ENCODE measurements at regions not wholly inside any gene's neighbourhood (a gene's known extent, or its start where the extent isn't known, plus 50 kb on each side); places are given as distances from the start of the nearest gene placed in this dataset.

DNA sequence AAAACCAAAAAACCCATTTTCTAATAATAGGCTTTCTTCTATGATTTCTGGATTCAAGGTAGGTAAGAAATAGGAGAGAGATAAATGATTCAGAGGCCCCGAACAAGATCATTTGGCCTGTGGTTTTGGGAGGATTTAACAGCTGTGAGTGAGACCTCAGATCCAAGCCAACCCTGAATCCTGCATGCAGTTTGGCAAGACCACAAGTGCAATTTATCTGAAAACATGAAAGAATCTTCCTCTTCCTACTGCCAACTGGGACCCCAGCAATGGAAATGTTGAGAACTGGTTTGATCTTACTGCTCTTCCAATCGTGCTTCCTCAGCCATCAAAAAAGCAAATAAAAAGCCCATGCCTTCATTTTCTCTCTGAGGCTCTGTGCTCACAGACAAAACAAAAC is 519.7 kb upstream of the TBX3 start:
- peaks cover 9% of the 10 kb centered on the region for H3K27me3 Mint-ChIP-seq (ENCODE audit: low read depth, poor library complexity)
- peaks cover 77% of the 10 kb centered on the region for H3K4me1 Mint-ChIP-seq
- H3K36me3 Mint-ChIP-seq (ENCODE audit: low read depth), result no peaks in the 10 kb centered on the region
- no peak overlapping the region for H3K27ac Mint-ChIP-seq
- DNase-seq, result no peak
- TF ChIP-seq, protein P1, sequence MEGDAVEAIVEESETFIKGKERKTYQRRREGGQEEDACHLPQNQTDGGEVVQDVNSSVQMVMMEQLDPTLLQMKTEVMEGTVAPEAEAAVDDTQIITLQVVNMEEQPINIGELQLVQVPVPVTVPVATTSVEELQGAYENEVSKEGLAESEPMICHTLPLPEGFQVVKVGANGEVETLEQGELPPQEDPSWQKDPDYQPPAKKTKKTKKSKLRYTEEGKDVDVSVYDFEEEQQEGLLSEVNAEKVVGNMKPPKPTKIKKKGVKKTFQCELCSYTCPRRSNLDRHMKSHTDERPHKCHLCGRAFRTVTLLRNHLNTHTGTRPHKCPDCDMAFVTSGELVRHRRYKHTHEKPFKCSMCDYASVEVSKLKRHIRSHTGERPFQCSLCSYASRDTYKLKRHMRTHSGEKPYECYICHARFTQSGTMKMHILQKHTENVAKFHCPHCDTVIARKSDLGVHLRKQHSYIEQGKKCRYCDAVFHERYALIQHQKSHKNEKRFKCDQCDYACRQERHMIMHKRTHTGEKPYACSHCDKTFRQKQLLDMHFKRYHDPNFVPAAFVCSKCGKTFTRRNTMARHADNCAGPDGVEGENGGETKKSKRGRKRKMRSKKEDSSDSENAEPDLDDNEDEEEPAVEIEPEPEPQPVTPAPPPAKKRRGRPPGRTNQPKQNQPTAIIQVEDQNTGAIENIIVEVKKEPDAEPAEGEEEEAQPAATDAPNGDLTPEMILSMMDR (IDR thresholded peaks at IDR 0.05), result no peak
- H3K4me3 Mint-ChIP-seq, result no peak overlapping the region
- no peaks in the 10 kb centered on the region for H3K9me3 Mint-ChIP-seq

DNA sequence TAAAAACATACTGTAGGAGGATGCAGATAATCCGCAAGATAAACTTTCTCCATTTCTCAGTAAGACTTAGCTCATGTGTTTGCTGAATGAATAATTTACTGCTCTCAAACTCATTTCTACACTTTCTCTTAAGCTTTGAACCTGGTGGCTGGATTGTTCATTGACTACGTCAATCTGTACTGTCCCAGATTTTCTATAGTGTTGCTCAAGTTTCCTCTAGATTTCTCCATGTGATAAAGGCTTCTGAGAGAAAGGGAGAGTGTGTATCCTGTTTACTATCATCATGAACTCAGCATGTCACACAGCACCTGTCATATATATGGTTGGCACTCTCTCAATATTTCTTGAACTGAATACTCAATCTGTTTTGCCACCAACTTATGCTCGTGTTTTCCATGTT is 518.0 kb upstream of the TBX3 start:
- no peaks in the 10 kb centered on the region for H3K9me3 Mint-ChIP-seq

DNA sequence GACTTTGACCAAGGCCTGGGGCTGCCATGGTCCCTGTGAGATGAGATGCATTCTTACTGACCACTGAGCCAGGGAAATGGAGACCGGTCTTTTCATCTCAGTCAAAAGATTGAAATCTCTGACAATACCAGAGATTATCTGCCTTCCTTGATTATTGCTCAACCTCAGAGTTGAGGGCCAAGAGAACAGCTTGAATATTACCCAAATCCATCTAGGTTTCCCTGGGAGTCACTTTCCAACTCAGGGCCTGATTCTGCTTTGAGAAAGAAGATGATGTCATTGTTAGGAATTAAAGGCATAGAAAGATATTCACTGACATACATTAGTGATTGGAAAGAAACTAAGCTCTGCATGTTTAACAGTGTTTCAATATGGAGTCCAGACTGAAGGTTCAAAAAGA is 515.9 kb upstream of the TBX3 start:
- TF ChIP-seq, protein P1 (IDR thresholded peaks at IDR 0.05), result no peak
- DNase-seq, result no peak
- H3K27me3 Mint-ChIP-seq (ENCODE audit: low read depth, poor library complexity), result peaks cover 13% of the 10 kb centered on the region
- H3K9me3 Mint-ChIP-seq, result no peaks in the 10 kb centered on the region
- H3K27ac Mint-ChIP-seq, result no peak overlapping the region
- H3K4me3 Mint-ChIP-seq, result no peak overlapping the region
- peaks cover 52% of the 10 kb centered on the region for H3K4me1 Mint-ChIP-seq
- H3K36me3 Mint-ChIP-seq (ENCODE audit: low read depth), result no peaks in the 10 kb centered on the region

More for the DNA sequence above, 518.0 kb upstream of the TBX3 start:
- no peak for DNase-seq
- TF ChIP-seq, protein P1 (IDR thresholded peaks at IDR 0.05), result no peak
- peaks cover 13% of the 10 kb centered on the region for H3K27me3 Mint-ChIP-seq (ENCODE audit: low read depth, poor library complexity)
- H3K27ac Mint-ChIP-seq, result no peak overlapping the region
- peaks cover 64% of the 10 kb centered on the region for H3K4me1 Mint-ChIP-seq
- H3K4me3 Mint-ChIP-seq, result no peak overlapping the region
- no peaks in the 10 kb centered on the region for H3K36me3 Mint-ChIP-seq (ENCODE audit: low read depth)

DNA sequence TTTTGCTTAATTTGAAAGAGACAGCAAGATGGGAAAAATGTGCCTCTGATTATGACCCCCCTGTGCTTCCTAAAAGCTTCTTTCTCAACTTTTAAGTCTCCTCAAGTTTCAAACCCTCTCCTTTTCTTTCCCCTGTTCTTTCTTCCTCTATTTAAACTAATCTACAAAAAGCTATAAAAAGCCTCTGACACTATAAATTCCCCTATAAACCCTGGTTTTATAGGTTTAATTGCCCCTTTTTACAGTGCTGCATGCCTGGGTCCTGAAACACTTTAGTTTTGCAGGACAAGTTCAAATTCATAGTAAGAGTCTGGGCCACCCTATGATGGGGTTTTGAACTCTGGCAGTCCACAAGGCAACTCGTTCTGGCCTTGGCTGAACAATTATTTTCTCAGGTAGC is 510.9 kb upstream of the TBX3 start:
- Mint-ChIP-seq H3K9me3 (peaks cover 4% of the 10 kb centered on the region), H3K4me3 (no peak overlapping the region), H3K4me1 (peaks cover 34% of the 10 kb centered on the region), H3K27ac (no peak overlapping the region), H3K36me3 (ENCODE audit: low read depth) (peaks cover 4% of the 10 kb centered on the region), H3K27me3 (ENCODE audit: low read depth, poor library complexity) (peaks cover 7% of the 10 kb centered on the region)
- no peak for DNase-seq
- TF ChIP-seq, protein P1 (IDR thresholded peaks at IDR 0.05), result no peak

DNA sequence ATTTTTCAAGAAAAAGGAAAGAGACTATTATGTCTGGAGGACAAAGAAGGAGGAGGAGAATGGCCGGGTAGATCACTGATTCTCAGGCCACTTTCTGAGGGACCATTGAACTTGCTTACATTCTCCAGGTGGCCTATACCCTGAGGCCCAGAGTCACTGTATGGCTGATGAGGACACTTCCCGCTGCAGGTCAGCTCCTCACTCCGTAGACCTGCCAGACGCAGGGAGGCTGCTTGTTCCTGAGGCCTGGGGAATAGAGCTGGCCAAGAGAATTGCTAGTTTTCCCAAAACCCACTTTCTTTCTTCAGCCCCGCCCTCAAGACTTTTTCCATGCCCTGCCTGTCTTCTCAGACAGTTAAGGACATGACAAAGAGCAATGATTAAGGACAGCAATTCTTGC is 510.5 kb upstream of the TBX3 start:
- Mint-ChIP-seq H3K9me3 (peaks cover 4% of the 10 kb centered on the region), H3K4me1 (peaks cover 34% of the 10 kb centered on the region), H3K27me3 (ENCODE audit: low read depth, poor library complexity) (peaks cover 7% of the 10 kb centered on the region), H3K4me3 (no peak overlapping the region), H3K36me3 (ENCODE audit: low read depth) (peaks cover 4% of the 10 kb centered on the region), H3K27ac (no peak overlapping the region)
- TF ChIP-seq, protein P1 (IDR thresholded peaks at IDR 0.05), result no peak
- DNase-seq, result no peak

DNA sequence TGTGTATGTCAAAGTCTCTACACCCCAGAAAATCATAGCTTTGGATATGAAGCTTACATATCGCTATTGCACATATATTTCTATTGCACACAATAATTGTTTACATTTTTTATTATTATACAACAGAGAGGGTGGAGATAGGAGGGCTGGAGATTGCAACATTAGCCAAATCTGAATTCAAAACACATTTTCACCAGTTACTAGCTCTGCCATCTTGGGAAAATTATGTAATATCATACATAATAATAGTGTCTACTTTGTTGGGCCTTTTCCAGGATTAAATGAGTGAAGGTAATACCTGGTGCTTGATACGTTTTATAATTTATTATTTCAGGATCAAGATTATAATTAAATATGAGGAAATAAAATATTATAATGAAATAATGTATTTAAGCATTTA is 507.4 kb upstream of the TBX3 start:
- H3K4me3 Mint-ChIP-seq, result no peak overlapping the region
- H3K27me3 Mint-ChIP-seq (ENCODE audit: low read depth, poor library complexity), result no peaks in the 10 kb centered on the region
- peaks cover 4% of the 10 kb centered on the region for H3K36me3 Mint-ChIP-seq (ENCODE audit: low read depth)
- no peak for DNase-seq
- no peak overlapping the region for H3K27ac Mint-ChIP-seq
- TF ChIP-seq, protein P1 (IDR thresholded peaks at IDR 0.05), result no peak
- peaks cover 28% of the 10 kb centered on the region for H3K4me1 Mint-ChIP-seq
- peaks cover 13% of the 10 kb centered on the region for H3K9me3 Mint-ChIP-seq

Data from nephron progenitor cell (in vitro differentiated cells).